ENCODE measurements at regions not wholly inside any gene's neighbourhood (a gene's known extent, or its start where the extent isn't known, plus 50 kb on each side); places are given as distances from the start of the nearest gene placed in this dataset.

GRCh38 chr12:114935658-114936057 lies 251.7 kb upstream of the TBX3 start:
- DNase-seq (ENCODE audit: low spot score) = no peak

DNA sequence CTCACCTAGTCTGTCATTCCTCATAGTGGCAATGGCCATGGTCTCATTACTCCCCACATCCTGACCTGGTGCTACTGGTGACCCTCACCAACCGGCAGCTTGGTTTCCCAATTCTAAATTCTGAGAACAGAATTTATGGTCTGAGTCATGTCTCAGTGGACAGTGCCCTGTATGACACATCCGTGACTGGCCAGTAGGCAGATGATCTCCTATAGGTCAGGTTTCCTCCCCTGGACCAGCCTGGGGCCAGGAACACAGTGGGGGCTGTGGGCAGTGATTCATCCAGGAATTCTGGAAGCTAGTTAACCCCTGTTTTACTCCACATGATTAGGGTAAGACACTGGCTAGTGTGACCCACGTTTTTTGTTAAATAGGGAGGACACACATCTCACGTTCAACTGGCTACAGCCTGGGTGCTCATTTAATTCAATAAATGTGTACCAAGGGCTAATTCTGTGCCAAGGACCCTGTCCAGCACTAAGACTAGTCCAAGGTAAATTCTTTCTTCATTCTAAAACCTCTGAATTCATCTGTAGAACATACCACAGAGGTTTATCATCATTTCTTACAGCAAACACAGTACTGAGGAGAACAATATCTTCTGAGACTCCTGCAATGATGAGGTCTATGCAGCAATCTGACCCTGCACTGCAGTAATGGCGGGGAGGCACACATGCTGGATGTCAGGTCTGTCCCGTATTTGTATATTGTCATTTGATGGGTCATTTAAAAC lies 249.6 kb upstream of the TBX3 start:
- DNase-seq (ENCODE audit: low spot score) = peak; percentile 86

DNA sequence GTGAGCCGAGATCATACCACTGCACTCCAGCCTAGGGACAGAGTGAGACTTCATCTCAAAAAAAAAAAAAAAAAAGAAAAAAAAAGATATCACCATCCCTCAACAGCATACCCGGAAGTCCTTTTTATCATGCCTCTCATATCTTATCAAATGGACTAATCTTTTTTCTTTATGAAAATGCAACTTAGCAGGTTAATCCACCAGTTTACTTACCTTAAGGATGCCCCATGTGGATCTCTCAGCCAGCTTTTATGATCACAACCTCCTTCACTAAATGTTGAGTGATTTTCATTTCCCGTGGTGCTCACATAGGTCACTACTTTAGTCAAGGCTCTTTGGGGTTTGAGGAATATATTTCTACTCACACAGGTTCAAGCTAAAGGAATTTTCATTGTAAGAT lies 248.8 kb upstream of the TBX3 start:
- DNase-seq (ENCODE audit: low spot score) = no peak

DNA sequence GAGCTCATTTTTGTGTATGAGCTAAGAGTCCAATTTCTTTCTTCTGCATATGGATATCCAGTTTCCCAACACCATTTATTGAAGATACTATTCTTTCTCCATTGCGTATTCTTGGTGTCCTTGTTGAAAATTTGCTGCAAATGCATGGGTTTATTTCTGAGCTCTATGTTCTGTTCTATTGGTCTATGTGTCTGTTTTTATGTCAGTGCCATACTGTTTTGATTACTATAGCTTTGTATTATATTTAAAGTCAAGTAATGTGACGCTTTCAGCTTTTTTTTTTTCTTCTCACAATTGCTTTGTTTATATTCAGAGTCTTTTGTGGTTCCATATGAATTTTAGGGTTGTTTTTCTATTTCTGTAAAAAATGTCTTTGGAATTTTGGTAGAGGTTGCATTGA lies 247.1 kb upstream of the TBX3 start:
- no peak for DNase-seq (ENCODE audit: low spot score)

DNA sequence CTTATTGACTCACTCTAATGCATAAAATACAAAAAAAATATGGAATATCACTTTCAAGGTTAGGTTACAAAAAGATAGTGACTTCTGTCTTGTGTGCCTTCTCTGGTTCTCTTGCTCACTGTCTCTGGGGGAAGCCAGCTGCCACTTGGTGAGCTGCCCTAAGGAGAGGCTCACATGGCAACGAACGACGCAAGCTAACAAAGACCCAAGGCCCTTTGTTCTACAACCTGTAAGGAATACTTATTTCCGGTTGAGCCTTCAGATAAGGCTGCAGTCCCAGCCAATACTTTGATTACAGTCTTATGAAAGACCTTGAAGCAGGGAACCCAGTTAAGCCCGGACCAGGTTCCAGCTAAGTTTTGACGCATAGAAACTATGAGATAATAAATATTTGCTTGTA lies 242.4 kb upstream of the TBX3 start:
- no peak for DNase-seq (ENCODE audit: low spot score)

GRCh38 chr12:114924946-114925475 lies 241.0 kb upstream of the TBX3 start:
- no peak for DNase-seq (ENCODE audit: low spot score)

DNA sequence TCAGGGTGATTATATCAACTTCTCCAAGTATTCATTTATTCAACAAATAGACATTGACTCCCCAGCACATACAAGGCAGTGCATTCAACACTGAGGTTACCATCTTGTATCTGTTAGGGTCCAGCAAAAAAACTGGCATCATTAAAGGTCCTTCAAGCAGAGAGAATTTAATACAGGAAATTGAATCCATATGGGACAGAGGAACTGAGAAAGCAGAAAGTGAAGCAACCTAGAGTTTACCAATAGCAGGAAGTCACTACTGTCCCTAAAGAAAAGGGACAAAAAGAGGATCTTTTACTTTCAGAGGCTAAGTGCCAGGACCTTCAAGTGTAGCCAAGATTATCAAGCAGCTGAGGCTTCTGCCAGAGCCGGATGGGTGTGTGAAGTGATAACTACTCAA lies 237.8 kb upstream of the TBX3 start:
- no peak for DNase-seq (ENCODE audit: low spot score)

GRCh38 chr12:114920771-114921554 lies 237.0 kb upstream of the TBX3 start:
- DNase-seq (ENCODE audit: low spot score) = no peak

DNA sequence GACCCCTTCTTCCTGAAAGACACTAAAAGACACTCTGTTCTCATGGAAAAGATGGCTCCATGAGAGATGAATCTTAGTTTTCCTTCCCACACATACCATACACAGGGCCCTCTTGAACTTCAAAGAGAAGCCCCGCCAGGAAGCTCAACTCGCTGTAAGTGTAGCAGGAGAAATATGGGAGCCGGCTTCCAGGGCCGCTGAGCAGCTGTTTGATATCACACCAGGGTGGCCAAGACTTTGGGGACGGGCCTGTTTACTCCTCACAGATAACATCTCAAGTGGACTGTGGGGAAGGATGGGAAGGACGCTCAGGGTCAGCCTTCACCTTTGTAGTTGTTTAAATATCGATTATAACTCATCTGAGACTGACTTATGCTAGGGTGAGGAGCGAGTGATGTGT lies 235.5 kb upstream of the TBX3 start:
- DNase-seq (ENCODE audit: low spot score) = no peak

DNA sequence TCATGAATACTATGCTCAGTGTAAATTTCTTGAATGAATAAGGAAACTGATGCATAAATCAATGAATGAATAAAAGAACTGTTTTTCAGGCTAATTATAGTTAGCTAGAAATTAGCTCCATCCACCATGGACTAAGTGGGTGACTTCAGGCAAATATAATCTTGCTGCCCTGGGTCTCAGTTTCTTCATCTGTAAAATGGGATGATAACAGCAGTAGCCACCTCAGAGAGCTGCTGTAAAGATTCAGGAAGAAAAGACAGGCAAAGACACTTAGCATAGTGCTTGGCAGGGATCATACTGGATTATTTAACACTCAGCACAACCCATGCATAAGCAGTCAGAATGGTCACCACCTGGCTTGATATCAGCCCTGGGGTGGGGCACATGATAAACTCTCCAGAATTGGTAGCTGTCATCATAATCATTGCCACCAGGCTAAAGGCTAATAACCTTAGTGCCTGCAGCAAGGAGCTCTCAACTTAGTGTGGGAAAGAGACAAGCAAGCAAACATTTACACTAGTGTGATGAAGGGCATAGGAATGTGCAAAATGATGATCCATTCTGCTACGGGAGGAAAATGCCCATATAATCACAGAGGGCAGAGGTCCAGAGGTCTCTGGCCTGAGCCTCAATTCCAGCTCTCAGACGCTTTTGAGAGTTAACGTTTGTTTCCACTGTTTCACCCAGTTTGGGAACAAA lies 234.7 kb upstream of the TBX3 start:
- peak; percentile 20 for DNase-seq (ENCODE audit: low spot score)

GRCh38 chr12:114917953-114918352 lies 234.0 kb upstream of the TBX3 start:
- DNase-seq (ENCODE audit: low spot score) = no peak

DNA sequence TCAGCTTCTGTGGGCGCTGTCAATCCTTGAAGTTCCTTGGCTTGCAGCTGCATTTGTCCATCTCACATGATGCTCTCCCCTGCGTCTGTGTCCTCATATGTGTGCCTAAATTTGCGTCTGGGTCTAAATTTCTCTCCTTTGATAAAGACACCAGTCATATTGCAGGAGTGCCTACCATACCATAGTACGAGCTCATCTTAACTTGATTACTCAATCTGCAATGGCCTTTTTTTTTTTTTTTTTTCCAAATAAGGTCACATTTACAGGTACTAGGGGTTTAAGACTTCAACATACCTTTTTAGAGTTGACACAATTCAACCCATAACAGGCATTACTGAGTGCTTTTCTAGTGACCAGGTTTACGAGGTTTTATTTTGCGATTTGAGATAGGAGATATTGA lies 233.3 kb upstream of the TBX3 start:
- DNase-seq (ENCODE audit: low spot score) = no peak

- DNase-seq (ENCODE audit: low spot score) = no peak
These were observed 232.6 kb upstream of the TBX3 start for GRCh38 chr12:114916541-114916940.

GRCh38 chr12:114916124-114916523 lies 232.1 kb upstream of the TBX3 start:
- no peak for DNase-seq (ENCODE audit: low spot score)

DNA sequence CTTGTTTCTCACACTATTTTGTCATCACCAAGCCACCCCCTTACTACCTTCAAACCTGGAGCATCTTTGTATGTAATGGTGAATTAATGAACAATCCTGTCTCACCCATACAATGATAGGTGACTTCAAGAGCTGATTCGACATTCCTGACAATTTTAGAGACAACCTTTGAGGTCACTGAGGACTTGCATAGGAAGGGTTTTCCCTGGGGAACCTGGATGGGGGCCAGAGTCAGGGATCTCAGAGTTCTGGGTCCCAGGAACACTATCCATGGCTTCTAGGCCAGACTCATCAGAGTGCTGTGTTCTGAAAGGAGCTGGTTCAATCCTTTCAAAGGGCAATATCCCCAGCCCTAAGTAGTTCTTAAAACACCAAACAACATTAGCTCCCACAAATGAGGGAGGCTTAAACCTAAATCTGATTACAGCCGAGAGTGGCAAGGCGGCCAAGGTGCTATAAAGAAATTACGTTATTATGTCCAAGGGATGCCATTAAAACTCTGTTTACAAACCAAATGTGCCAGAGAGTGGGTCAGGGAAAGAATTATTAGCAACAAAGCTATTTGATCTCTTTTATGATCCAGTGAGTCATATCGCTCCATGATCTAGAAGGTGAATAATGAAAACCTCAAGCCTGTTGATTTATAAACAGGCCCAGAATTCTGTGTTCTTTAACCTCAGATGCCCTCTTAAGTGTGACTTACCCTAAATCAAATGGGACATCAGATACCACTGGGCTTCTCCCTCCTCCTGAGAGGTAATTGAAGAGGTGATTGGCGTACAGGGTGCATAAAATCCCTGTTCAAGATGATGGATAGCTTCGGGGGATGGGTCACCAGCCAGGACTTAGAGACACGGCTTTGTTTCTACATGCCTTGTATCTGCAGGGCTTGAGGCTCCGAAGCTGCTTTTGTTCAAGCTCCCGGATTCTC lies 230.2 kb upstream of the TBX3 start:
- DNase-seq (ENCODE audit: low spot score) = no peak

DNA sequence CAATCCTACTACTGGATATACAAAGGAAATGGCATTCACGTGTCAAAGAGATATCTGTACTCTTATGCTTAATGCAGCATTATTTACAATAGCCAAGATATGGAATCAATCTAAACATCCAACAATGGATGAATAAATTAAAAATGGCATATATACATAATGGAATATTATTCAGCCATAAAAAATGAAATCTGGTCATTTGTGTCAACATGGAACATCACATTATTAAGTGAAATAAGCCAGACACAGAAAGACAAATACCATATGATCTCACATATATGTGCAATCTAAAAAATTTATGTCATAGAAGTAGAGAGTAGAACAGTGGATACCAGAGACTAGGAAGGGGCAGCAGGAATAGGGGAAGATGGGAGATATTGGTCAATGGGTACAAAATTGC lies 228.8 kb upstream of the TBX3 start:
- no peak for DNase-seq (ENCODE audit: low spot score)

DNA sequence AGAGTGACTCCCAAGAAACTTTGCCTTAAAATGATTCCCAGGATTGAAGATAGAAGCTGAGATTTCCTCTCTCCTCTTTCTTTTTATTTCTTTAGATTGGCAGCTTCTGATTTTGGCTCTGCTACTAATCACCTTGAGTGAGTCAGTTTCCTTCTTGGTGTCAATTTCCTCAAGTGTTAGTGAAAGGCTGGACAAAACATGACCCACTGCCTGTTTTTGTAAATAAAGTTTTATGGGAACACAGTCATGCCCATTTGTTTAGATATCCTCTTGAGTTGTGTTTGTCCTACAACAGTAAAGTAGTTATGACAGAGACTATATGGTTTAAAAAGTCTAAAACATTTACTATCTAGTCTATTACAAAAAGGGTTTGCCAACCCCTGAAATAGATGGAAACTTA lies 227.2 kb upstream of the TBX3 start:
- DNase-seq (ENCODE audit: low spot score) = no peak

DNA sequence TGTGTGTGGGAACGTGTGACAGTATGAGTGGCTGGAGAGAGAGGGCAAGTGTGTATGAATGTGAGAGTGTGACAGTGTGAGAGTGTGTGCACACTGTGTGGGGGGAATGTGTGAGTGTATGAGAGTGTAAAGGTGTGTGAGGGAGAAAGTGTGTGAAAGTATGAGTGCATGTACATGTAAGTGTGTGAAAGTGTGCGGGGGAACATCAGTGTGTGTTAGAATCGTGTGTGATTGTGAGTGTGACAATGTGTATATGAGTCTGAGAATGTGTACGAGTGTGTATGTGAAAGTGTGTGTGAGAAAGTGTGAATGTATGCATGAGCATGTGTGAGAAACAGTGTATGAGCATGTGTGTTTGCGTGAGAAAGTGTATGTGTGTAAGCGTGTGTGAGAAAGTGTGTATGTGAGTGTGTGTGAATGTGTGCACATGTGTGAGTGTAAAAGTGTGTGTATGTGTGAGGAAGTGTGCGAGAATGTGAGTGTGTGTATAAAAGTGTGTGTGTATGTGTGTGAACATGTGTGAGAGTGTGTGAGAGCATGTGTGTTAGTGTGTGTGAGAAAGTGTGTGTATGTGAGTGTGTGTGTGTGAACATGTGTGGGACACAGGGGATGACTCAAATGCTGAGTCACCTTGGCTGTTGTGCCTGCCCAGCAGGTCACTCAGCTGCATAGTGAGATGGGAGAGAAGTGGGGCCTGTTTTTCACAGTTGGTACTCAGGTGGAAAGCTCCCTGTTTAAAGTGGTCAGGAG lies 220.5 kb upstream of the TBX3 start:
- DNase-seq (ENCODE audit: low spot score) = no peak

DNA sequence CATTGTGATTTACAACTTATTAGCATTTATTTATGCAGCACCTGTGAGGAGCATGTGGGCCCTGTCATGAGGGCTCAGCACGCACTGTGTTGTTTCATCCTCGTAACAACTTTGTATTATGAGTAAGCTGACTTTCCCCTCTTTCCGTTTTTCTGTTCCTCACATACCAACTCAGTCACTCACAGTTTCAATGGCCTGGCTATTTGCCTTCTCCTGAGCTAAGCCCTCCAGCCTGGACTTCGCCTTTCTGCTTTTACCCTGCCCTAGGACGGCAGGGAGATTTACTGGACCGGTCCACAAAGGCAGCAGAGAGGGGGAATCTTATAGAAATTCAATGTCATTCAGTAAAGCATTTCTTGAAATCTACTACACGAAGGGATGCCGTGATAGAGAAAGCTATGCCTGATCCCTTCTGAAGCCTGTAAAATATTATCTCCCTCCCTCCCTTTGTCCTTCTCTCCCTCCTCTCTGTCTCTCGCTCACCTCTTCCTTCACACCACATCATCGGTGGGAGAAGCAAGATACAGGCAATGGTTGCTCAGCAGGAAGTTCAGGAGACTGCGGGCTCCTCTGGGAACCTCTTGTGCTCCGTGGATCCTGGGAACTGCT lies 219.2 kb upstream of the TBX3 start:
- no peak for DNase-seq (ENCODE audit: low spot score)

DNA sequence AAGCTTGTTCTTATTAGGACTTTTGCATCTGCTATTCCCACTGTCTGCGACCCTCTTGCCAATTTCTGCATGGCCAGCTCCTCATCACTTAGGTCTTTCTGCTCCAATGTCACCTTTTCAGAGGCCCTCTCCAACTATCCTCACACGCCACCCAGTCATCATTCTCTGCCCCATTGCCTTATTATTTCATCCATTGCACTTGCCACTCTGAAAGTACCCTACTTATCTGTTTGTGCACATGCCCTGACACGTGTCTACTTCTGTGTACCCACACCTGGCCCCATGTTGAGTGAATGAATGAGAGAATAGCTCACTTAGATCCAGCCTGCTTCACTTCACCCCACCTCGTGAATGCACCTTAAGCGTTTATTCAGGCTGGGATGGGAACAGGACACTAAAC lies 218.7 kb upstream of the TBX3 start:
- no peak for DNase-seq (ENCODE audit: low spot score)

GRCh38 chr12:114901316-114901715 lies 217.3 kb upstream of the TBX3 start:
- no peak for DNase-seq (ENCODE audit: low spot score)
